ENCODE measurements at regions not wholly inside any gene's neighbourhood (a gene's known extent, or its start where the extent isn't known, plus 50 kb on each side); places are given as distances from the start of the nearest gene placed in this dataset.

- DNase-seq (ENCODE audit: low read depth) = no peak
- TF ChIP-seq, protein P1, sequence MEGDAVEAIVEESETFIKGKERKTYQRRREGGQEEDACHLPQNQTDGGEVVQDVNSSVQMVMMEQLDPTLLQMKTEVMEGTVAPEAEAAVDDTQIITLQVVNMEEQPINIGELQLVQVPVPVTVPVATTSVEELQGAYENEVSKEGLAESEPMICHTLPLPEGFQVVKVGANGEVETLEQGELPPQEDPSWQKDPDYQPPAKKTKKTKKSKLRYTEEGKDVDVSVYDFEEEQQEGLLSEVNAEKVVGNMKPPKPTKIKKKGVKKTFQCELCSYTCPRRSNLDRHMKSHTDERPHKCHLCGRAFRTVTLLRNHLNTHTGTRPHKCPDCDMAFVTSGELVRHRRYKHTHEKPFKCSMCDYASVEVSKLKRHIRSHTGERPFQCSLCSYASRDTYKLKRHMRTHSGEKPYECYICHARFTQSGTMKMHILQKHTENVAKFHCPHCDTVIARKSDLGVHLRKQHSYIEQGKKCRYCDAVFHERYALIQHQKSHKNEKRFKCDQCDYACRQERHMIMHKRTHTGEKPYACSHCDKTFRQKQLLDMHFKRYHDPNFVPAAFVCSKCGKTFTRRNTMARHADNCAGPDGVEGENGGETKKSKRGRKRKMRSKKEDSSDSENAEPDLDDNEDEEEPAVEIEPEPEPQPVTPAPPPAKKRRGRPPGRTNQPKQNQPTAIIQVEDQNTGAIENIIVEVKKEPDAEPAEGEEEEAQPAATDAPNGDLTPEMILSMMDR (IDR thresholded peaks at IDR 0.05; ENCODE audit: insufficient read depth, low read depth, low read length, missing control alignments) = no peak
- H3K4me3 ChIP-seq (ENCODE audit: low read depth, low read length) = no peak overlapping the region
Observed at GRCh38 chr18:70982292-70982691, 693.4 kb downstream of the SOCS6 start.

DNA sequence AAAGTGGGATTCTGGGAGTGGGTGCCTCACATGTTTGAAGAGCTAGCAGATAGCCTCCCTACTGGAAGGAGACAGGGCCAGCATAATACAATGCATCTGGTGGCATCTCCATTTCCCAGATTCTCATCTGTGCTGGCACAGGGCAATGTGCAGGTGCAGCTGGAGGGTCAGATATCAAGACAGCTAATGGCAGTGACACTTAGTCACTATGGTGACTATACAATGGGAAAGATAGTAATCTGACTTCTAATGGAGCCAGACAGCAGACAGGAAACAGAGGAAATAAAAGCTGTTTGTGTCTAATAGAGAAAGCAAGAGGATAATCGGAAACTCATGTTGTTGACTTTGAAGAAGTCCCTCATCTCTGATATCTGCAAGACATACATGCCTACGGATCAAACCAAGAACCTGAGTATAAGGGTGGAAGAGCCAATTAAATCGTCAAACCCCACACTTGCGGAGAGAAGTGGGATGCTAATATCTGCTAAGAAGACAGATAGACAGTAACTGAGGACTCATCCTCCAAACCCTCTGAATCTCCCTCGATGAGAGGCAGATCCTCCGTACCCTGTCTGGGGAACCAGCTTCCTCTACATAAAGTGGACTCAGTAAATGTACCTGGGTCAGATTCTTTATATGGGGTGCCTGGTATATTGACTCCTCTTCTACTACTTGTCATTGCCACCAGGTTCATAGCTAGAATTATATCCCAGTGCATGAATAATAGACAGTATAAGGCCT, 692.7 kb downstream of the SOCS6 start:
- TF ChIP-seq, protein P1 (IDR thresholded peaks at IDR 0.05; ENCODE audit: insufficient read depth, low read depth, low read length, missing control alignments) = no peak
- DNase-seq (ENCODE audit: low read depth) = no peak
- H3K4me3 ChIP-seq (ENCODE audit: low read depth, low read length) = no peak overlapping the region

GRCh38 chr18:70973626-70974025, 684.8 kb downstream of the SOCS6 start:
- DNase-seq (ENCODE audit: low read depth) = no peak
- H3K4me3 ChIP-seq (ENCODE audit: low read depth, low read length) = no peak overlapping the region
- TF ChIP-seq, protein P1 (IDR thresholded peaks at IDR 0.05; ENCODE audit: insufficient read depth, low read depth, low read length, missing control alignments) = no peak

GRCh38 chr18:70966419-70966818, 677.6 kb downstream of the SOCS6 start:
- TF ChIP-seq, protein P1 (IDR thresholded peaks at IDR 0.05; ENCODE audit: insufficient read depth, low read depth, low read length, missing control alignments) = no peak
- DNase-seq (ENCODE audit: low read depth) = no peak
- H3K4me3 ChIP-seq (ENCODE audit: low read depth, low read length) = no peak overlapping the region

DNA sequence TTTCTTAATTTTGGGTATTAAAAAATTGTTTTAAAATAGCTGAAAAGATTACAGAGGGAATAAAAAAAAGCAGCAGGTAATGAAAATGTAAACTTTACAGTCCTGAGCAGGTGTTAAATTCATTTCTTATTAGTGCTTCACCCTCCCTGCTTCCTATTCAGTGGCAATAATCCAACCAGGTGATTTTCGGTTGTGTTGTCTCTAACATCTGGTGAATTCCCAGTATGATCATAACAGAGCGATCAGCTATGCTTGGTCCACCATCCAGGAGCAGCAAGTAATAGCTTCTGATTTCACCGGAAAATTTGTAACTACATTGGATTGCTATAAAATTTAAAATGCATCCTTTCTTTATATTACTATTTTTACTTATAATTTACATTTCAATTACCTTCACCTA, 673.1 kb downstream of the SOCS6 start:
- DNase-seq (ENCODE audit: low read depth) = no peak
- TF ChIP-seq, protein P1 (IDR thresholded peaks at IDR 0.05; ENCODE audit: insufficient read depth, low read depth, low read length, missing control alignments) = no peak
- H3K4me3 ChIP-seq (ENCODE audit: low read depth, low read length) = no peak overlapping the region

DNA sequence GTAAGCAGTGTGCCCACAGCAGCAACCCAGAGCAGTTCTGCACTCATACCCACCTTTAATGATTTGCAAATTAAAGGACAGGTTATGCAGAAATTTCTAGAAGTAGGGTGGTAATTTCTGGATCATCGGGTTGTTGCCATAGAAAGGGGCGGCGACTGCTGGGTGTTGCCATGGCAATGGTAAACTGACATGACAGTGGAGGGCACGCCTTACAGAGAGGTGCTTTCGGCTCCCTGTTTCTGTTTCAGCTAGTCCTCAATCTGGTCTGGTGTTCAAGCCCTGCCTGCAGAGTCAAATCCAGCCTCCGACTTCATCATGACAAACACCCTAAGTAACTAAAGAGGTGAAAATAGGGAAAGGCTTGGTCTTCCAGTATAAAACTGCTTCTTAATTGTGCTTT, 667.7 kb downstream of the SOCS6 start:
- no peak overlapping the region for H3K4me3 ChIP-seq (ENCODE audit: low read depth, low read length)
- no peak for DNase-seq (ENCODE audit: low read depth)
- TF ChIP-seq, protein P1 (IDR thresholded peaks at IDR 0.05; ENCODE audit: insufficient read depth, low read depth, low read length, missing control alignments) = no peak

DNA sequence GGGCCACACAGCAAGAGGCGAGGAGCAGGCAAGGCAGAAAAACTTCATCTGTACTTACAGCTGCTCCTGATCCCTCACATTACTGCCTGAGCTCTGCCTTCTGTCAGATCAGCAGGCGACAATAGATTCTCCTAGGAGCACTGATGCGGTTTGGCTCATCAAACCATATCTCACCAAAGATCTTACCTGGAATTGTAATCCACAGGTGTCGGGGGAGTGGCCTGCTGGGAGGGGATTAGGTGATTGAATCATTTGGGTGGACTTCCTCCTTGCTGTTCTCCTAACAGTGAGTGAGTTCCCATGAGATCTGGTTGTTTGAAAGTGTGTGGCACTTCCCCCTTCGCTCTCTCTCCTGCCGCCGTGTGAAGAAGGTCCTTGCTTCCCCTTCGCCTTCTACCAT, 647.3 kb downstream of the SOCS6 start:
- TF ChIP-seq, protein P1 (IDR thresholded peaks at IDR 0.05; ENCODE audit: insufficient read depth, low read depth, low read length, missing control alignments) = no peak
- DNase-seq (ENCODE audit: low read depth) = no peak
- H3K4me3 ChIP-seq (ENCODE audit: low read depth, low read length) = no peak overlapping the region

Measured in GM12865 (cell line).